ENCODE measurements at regions not wholly inside any gene's neighbourhood (a gene's known extent, or its start where the extent isn't known, plus 50 kb on each side); places are given as distances from the start of the nearest gene placed in this dataset.

- no peak for DNase-seq (ENCODE audit: low read depth in 3 of 3)
Measured at GRCh38 chr2:196356332-196356731, 185.0 kb upstream of the STK17B start.

- DNase-seq (ENCODE audit: low read depth in 3 of 3): no peak
Measured at GRCh38 chr2:196360650-196361049, 189.3 kb upstream of the STK17B start.

GRCh38 chr2:196361606-196362326, 190.4 kb upstream of the STK17B start:
- DNase-seq (ENCODE audit: low read depth in 3 of 3): no peak

- no peak for DNase-seq (ENCODE audit: low read depth in 3 of 3)
Measured at GRCh38 chr2:196362973-196363549, 191.7 kb upstream of the STK17B start.

GRCh38 chr2:196365145-196365544, 193.8 kb upstream of the STK17B start:
- no peak for DNase-seq (ENCODE audit: low read depth in 3 of 3)

- DNase-seq (ENCODE audit: low read depth in 3 of 3): no peak
Measured at GRCh38 chr2:196365923-196366322, 194.5 kb upstream of the STK17B start.

- no peak for DNase-seq (ENCODE audit: low read depth in 3 of 3)
Measured at GRCh38 chr2:196367633-196368032, 196.3 kb upstream of the STK17B start.

- DNase-seq (ENCODE audit: low read depth in 3 of 3): no peak
Measured at GRCh38 chr2:196368546-196369225, 197.3 kb upstream of the STK17B start.

- DNase-seq (ENCODE audit: low read depth in 3 of 3): no peak
Measured at GRCh38 chr2:196369967-196370366, 198.6 kb upstream of the STK17B start.

GRCh38 chr2:196370381-196370780, 199.0 kb upstream of the STK17B start:
- no peak for DNase-seq (ENCODE audit: low read depth in 3 of 3)

GRCh38 chr2:196372276-196372809, 201.0 kb upstream of the STK17B start:
- no peak for DNase-seq (ENCODE audit: low read depth in 3 of 3)

GRCh38 chr2:196372811-196373664, 201.7 kb upstream of the STK17B start:
- no peak for DNase-seq (ENCODE audit: low read depth in 3 of 3)

GRCh38 chr2:196376984-196377877, 205.9 kb upstream of the STK17B start:
- peak; percentile 4 to 39 (median 16) for DNase-seq (ENCODE audit: low read depth in 3 of 3)

- DNase-seq (ENCODE audit: low read depth in 3 of 3): no peak
Measured at GRCh38 chr2:196379600-196379999, 208.2 kb upstream of the STK17B start.

- no peak for DNase-seq (ENCODE audit: low read depth in 3 of 3)
Measured at GRCh38 chr2:196380098-196380497, 208.7 kb upstream of the STK17B start.

GRCh38 chr2:196380575-196380974, 209.2 kb upstream of the STK17B start:
- no peak for DNase-seq (ENCODE audit: low read depth in 3 of 3)

GRCh38 chr2:196381464-196381863, 210.1 kb upstream of the STK17B start:
- DNase-seq (ENCODE audit: low read depth in 3 of 3): no peak

- no peak for DNase-seq (ENCODE audit: low read depth in 3 of 3)
Measured at GRCh38 chr2:196383799-196384198, 212.4 kb upstream of the STK17B start.

GRCh38 chr2:196384729-196385128, 213.4 kb upstream of the STK17B start:
- no peak for DNase-seq (ENCODE audit: low read depth in 3 of 3)

GRCh38 chr2:196389670-196390069, 218.3 kb upstream of the STK17B start:
- no peak for DNase-seq (ENCODE audit: low read depth in 3 of 3)
